Sigmoid colon (tissue), 6 donors: ENCODE measurements at regions not wholly inside any gene's neighbourhood (a gene's known extent, or its start where the extent isn't known, plus 50 kb on each side); places are given as distances from the start of the nearest gene placed in this dataset.
"Not testable (repeated sequence)": the region's sequence is repeated elsewhere in the genome, so short reads cannot be mapped to it uniquely, and the experiment has no call there.

Source experiments
- DNase-seq: peaks from one replicate; pipeline ENCODE4 v3.0.0-alpha.2; 2019
- H3K27ac ChIP-seq, 4 donors: fragments of 200-600 bp; sonication (generic); one replicate each; pipeline ENCODE4 v1.5.1; 2016 to 2019; ENCODE audit warnings: mild to moderate bottlenecking in 1 of 4
- H3K27me3 ChIP-seq, 3 donors: fragments of 200-600 bp; sonication (generic); one replicate each; pipeline ENCODE4 v1.5.1; 2019; ENCODE audit warnings: mild to moderate bottlenecking in 1 of 3
- H3K36me3 ChIP-seq, 4 donors: fragments of 200-600 bp; sonication (generic); one replicate each; pipeline ENCODE4 v1.5.1; 2016 to 2019
- H3K4me1 ChIP-seq, 4 donors: fragments of 200-600 bp; sonication (generic); one replicate each; pipeline ENCODE4 v1.5.1; 2017 to 2019
- H3K4me3 ChIP-seq, 4 donors: fragments of 200-600 bp; sonication (generic); one replicate each; pipeline ENCODE4 v1.5.1; 2017 to 2019; ENCODE audit warnings: mild to moderate bottlenecking in 2 of 4, moderate library complexity in 1 of 4
- H3K9me3 ChIP-seq, 4 donors: fragments of 200-600 bp in 3 of 4; sonication (generic) in 3 of 4; one replicate each; pipeline versions ENCODE4 v1.5.1 to v1.6.1; 2013 to 2019
- EP300 ChIP-seq, 4 donors: sonication (generic); formaldehyde crosslinking; IDR thresholded peaks; one replicate each; pipeline ENCODE4 v1.6.1; 2017; ENCODE audit warnings: antibody characterized with exemption in 4 of 4
- POLR2A ChIP-seq, 2 donors: fragments of 450-650 bp; IDR thresholded peaks; one replicate each; pipeline ENCODE4 v1.6.1; 2016; ENCODE audit warnings: antibody characterized with exemption in 2 of 2, mild to moderate bottlenecking in 2 of 2, moderate library complexity in 2 of 2
- POLR2AphosphoS5 ChIP-seq, 4 donors: sonication (generic); formaldehyde crosslinking; IDR thresholded peaks; one replicate each; pipeline ENCODE4 v1.6.1; 2017; ENCODE audit warnings: antibody characterized with exemption in 4 of 4
- WGBS, 2 donors: extraction: QIAGEN DNeasy Blood & Tissue Kit; methylation state at CpG; one replicate each; pipeline ENCODE4 v1.1.7; 2013; 5-methylcytosine and 5-hydroxymethylcytosine counted together
- intact Hi-C: fragments of 100-400 bp; cut with DNase I; formaldehyde crosslinking; loops from one replicate; pipeline ENCODE4 v1.15.1; 2023
- TF ChIP-seq, protein P1 (sequence below), 4 experiments: fragments of 450-650 bp in 3 of 4; fragments of 200-600 bp in 1 of 4; IDR thresholded peaks; one replicate each; pipeline ENCODE4 v1.5.1; 2016 to 2019; ENCODE audit warnings: antibody characterized with exemption in 4 of 4, mild to moderate bottlenecking in 3 of 4, moderate library complexity in 2 of 4
- donor health status: healthy with polysubstance abuse.
- donor health status: healthy.

GRCh38 chrX:76774912-76775311 is 347.4 kb downstream of the MAGEE1 start:
- H3K4me1 ChIP-seq, H3K4me3 ChIP-seq, H3K36me3 ChIP-seq, intact Hi-C loops, H3K27me3 ChIP-seq, H3K9me3 ChIP-seq, H3K27ac ChIP-seq, DNase-seq: not testable (repeated sequence)
- 85 to 86% methylated on average over 3 of the region's 3 CpGs for WGBS, 2 donors

DNA sequence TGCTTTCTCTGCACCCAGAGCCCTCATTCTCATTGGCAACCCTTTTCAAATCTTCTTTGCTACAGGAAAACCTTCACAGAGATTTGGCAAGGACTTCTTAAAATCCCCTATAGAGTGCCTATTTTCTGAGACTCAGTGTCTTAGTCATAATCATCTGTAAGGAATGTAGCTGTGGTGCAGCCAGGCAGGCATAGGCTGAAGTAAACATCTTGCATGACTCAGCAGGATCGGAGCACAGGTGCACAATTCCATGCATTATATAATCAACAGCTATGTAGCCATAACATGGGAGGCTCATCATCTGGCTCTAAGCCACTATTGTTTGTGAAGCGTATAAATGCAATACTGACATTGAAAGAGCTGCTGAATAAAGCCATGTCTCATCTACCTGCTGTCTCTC is 368.8 kb downstream of the MAGEE1 start:
- no peaks in the 10 kb centered on the region for H3K27me3 ChIP-seq
- H3K27ac ChIP-seq: no peak overlapping the region
- no peaks in the 10 kb centered on the region for H3K36me3 ChIP-seq
- no peaks in the 10 kb centered on the region for H3K4me1 ChIP-seq
- WGBS, 2 donors: 83 to 90% methylated on average over 2 of the region's 2 CpGs
- no peak for DNase-seq
- intact Hi-C loops: no loop called here
- H3K9me3 ChIP-seq: no peaks in the 10 kb centered on the region
- no peak overlapping the region for H3K4me3 ChIP-seq
- TF ChIP-seq, protein P1, sequence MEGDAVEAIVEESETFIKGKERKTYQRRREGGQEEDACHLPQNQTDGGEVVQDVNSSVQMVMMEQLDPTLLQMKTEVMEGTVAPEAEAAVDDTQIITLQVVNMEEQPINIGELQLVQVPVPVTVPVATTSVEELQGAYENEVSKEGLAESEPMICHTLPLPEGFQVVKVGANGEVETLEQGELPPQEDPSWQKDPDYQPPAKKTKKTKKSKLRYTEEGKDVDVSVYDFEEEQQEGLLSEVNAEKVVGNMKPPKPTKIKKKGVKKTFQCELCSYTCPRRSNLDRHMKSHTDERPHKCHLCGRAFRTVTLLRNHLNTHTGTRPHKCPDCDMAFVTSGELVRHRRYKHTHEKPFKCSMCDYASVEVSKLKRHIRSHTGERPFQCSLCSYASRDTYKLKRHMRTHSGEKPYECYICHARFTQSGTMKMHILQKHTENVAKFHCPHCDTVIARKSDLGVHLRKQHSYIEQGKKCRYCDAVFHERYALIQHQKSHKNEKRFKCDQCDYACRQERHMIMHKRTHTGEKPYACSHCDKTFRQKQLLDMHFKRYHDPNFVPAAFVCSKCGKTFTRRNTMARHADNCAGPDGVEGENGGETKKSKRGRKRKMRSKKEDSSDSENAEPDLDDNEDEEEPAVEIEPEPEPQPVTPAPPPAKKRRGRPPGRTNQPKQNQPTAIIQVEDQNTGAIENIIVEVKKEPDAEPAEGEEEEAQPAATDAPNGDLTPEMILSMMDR (IDR thresholded peaks at IDR 0.05): no peak
- TF ChIP-seq POLR2AphosphoS5 (IDR thresholded peaks at IDR 0.05): no peak

DNA sequence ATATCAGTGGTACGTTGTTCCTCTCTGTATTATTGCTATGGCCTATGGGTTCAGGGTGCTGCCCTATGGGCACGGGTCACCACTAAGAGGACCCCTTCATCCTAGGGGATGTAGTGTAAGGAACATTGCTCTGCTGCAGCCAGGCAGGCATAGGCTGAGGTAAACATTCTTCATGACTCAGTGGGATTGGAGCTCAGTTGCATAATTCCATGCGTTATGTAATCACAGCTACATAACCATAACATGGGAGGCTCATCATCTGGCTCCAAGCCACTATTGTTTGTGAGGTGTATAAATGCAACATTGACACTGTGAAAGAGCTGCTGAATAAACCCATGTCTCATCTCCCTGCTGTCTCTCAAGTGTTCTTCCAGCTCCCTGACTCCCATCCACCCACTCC is 375.2 kb downstream of the MAGEE1 start:
- H3K27me3 ChIP-seq: no peaks in the 10 kb centered on the region
- no peaks in the 10 kb centered on the region for H3K4me1 ChIP-seq
- intact Hi-C loops: no loop called here
- H3K27ac ChIP-seq: no peak overlapping the region
- no peak for TF ChIP-seq EP300 (IDR thresholded peaks at IDR 0.05)
- TF ChIP-seq POLR2AphosphoS5 (IDR thresholded peaks at IDR 0.05): no peak
- TF ChIP-seq, protein P1 (IDR thresholded peaks at IDR 0.05): no peak
- no peak for TF ChIP-seq POLR2A (IDR thresholded peaks at IDR 0.05)
- DNase-seq: no peak
- WGBS, 2 donors: 91 to 92% methylated on average over 3 of the region's 3 CpGs
- H3K4me3 ChIP-seq: no peak overlapping the region
- no peaks in the 10 kb centered on the region for H3K9me3 ChIP-seq
- H3K36me3 ChIP-seq: no peaks in the 10 kb centered on the region

DNA sequence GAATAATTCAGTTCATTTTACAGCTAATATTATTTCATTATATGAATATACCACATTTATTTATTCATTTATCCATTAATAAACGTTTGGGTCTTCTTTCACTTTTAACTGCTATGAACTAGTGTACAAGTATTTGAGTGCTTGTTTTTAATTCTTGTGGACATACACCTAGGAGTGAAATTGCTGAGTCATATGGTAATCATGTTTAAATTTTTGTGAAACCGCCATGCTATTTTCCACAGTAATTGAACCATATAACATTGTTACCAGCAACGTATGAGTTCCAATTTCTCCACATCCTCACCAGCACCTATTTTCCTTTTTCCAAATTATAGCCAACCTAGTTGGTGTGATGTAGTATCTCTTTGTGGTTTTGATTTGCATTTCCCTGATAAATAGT is 388.2 kb downstream of the MAGEE1 start:
- TF ChIP-seq POLR2AphosphoS5 (IDR thresholded peaks at IDR 0.05) (no peak), POLR2A (IDR thresholded peaks at IDR 0.05) (no peak), EP300 (IDR thresholded peaks at IDR 0.05) (no peak)
- TF ChIP-seq, protein P1 (IDR thresholded peaks at IDR 0.05): no peak
- intact Hi-C loops: no loop called here
- H3K27ac ChIP-seq: no peak overlapping the region
- 88 to 89% methylated on average over 3 of the region's 3 CpGs for WGBS, 2 donors
- H3K4me3 ChIP-seq: no peak overlapping the region
- H3K36me3 ChIP-seq: no peaks in the 10 kb centered on the region
- no peaks in the 10 kb centered on the region for H3K27me3 ChIP-seq
- H3K4me1 ChIP-seq: no peaks in the 10 kb centered on the region
- no peak for DNase-seq
- H3K9me3 ChIP-seq: no peaks in the 10 kb centered on the region

- WGBS, 2 donors: no CpG with 5 or more reads among the region's 1 CpG
- H3K27me3 ChIP-seq, DNase-seq, H3K4me1 ChIP-seq, H3K27ac ChIP-seq, H3K9me3 ChIP-seq, H3K36me3 ChIP-seq, intact Hi-C loops, H3K4me3 ChIP-seq: not testable (repeated sequence)
Observed at GRCh38 chrX:76817279-76817678, 389.8 kb downstream of the MAGEE1 start.

DNA sequence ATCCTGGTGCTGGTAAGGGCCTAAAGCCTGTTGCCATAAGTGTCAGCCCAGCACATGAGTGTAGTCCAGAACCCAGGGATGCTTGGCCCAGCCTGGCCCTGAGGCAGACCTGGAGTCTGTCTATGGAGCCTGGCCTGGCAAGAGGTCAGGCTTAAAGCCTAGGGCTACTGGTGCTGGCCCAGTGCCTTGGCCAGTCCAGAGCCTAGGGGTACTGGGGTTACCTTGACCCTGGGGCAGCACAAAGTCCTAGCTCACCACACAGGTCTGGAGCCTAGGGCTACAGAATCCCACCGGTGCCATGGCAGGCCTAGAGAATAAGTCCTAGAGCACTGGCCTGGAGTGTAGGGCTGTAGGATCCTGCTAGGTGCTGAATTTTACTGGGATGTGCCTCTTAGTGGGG is 393.8 kb downstream of the MAGEE1 start:
- intact Hi-C loops: no loop called here
- Histone ChIP-seq H3K27ac (no peak overlapping the region), H3K4me1 (no peaks in the 10 kb centered on the region), H3K4me3 (no peak overlapping the region), H3K27me3 (no peaks in the 10 kb centered on the region), H3K36me3 (no peaks in the 10 kb centered on the region), H3K9me3 (no peaks in the 10 kb centered on the region)
- DNase-seq: no peak
- TF ChIP-seq POLR2A (IDR thresholded peaks at IDR 0.05) (no peak), POLR2AphosphoS5 (IDR thresholded peaks at IDR 0.05) (no peak), EP300 (IDR thresholded peaks at IDR 0.05) (no peak)
- TF ChIP-seq, protein P1 (IDR thresholded peaks at IDR 0.05): no peak
- 93 to 97% methylated on average over 1 of the region's 1 CpG for WGBS, 2 donors
